Medulla oblongata (tissue), 1 donor: ENCODE measurements at regions not wholly inside any gene's neighbourhood (a gene's known extent, or its start where the extent isn't known, plus 50 kb on each side); places are given as distances from the start of the nearest gene placed in this dataset.

Experiments used
- DNase-seq: peaks from one replicate; pipeline ENCODE4 v3.0.0-alpha.2; 2015; ENCODE audit errors: extremely low spot score

GRCh38 chr21:27825035-27825434 is 858.1 kb upstream of the ADAMTS5 start:
- no peak for DNase-seq

DNA sequence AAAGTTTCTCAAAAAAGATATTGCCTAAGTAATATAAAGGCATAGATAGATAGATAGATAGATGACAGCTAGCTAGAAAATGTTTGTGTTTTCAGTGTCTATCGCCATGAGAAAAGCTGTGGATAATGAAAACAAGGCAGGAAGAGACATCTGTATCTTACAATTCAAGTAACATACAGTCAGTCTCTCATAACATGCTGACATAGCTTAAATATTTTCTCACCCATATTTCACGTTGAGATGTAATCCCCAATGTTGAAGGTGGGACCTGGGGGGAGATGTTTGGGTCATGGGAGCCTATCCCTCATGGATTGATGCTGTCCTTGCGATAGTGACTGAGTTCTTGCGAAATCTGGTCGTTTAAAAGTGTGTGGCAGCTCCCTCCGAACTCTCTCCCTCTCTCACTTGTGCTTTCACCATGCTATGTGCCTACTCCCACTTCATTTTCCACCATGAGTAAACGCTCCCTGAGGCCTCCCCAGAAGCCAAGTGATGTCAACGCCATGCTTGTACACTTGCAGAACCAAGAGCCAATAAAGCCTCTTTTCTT is 856.8 kb upstream of the ADAMTS5 start:
- DNase-seq, result no peak

DNA sequence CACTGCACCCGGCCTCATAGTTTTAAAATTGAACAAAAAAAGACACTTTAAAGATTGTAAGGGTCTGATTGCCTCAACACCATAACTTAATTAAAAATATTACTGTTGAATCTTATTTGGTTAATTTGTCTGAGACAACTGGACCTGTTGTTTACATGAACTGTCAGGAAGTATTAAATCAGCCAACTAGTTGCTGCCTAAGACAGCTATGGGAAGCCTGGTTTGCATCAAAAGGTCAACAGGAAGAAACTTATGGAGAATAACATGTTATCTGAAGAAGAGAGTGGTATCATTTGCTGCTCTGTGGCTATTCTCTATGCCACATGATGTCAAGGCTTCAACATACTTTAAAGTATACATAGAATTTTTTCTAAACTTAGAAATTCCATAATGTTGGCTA is 853.5 kb upstream of the ADAMTS5 start:
- no peak for DNase-seq

DNA sequence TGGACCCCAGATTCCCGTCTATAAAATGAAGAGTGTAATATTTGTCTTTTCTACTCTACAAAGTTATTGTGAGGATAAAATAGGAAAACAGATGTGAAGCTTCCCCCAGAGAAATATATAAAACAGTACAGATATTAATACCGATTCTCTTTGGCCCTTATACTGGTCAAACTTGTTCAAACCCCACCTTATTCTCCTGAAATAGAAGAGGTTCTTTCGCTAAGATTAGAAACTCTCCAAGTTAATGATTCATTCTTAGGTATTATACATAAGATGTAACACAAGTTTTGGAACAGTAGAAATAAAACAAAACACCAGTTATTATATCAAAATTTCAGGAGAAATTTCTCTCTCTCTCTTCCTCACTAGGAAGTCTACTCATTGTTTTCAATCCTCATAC is 852.4 kb upstream of the ADAMTS5 start:
- DNase-seq, result no peak

DNA sequence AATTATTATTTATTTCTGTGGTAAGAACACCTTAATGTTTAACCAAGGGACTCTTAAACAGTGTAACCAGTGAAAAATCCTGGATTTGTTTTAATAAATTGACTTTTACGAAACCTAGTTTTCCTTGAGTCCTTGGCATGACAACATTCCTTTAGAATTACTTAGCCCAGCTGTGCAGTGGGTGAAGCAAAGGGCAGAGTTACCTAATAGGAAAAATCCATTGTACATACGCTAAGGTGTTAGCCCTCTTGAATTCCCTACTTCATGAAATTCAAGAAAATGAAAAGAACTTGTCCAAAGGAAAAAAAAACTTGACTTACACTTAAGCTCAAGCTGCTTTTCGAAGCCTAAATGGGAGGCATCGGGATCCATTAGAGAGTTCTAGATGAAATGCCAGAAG is 852.0 kb upstream of the ADAMTS5 start:
- no peak for DNase-seq

- no peak for DNase-seq
Observed at GRCh38 chr21:27817902-27818623, 851.2 kb upstream of the ADAMTS5 start.

DNA sequence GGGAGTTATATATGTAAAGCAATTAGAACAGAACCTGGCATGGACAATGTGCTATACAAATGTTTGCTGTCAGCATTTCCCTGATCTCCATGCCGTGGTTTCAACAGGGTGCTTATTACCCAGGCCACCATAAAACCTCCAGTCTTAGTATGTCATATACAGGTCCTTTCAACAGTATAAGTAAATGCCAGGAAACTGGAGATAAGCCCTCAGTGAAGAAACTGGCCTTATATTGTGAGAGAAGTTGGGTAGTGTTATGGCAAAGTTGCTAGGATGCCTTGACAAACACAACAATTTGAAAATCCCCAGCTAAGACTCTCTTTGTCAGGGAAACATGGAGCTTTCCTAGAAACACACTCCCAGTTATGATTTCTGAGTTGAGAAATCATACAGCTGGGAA is 850.2 kb upstream of the ADAMTS5 start:
- no peak for DNase-seq

GRCh38 chr21:27816301-27816700 is 849.4 kb upstream of the ADAMTS5 start:
- no peak for DNase-seq

- no peak for DNase-seq
Observed at GRCh38 chr21:27814226-27814625, 847.3 kb upstream of the ADAMTS5 start.

- peak; percentile 92 for DNase-seq
Observed at GRCh38 chr21:27813750-27814149, 846.9 kb upstream of the ADAMTS5 start.

DNA sequence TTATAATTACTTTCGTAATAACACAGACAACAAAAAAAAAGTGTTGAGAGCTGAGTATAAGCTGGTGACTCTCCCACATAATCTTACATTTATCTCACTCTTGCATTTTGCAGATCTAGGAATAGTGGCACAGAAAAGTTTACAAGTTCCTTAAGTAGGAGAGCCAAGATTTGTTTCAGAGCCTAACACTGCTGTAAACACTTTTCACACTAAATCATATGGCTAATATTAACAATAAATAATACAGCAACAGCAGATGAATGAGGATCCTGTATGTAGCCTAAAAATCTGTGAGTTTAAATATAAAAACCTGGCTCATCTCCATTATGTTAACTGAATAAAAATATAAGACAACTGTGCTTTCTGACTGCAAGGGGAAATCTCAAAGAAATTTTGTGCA is 846.5 kb upstream of the ADAMTS5 start:
- no peak for DNase-seq

GRCh38 chr21:27812279-27812678 is 845.4 kb upstream of the ADAMTS5 start:
- no peak for DNase-seq

DNA sequence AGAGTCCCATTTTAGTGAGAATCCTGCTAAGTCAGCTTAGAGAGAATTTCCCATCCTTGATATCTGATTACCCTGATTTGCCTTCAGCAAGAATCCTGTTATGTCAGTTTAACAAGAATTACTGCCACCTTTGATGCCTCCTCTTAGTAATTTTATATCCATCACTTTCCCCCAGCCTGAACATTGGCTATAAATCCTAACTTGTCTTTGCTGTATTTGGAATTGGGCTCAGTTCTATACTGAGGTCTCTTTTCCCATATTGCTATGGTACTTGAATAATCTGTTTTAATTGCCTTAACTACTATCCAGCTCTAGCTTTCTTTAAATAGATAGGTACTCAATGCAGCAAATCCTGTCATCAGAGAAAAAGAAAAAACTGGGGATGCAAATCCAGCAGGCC is 842.0 kb upstream of the ADAMTS5 start:
- no peak for DNase-seq

DNA sequence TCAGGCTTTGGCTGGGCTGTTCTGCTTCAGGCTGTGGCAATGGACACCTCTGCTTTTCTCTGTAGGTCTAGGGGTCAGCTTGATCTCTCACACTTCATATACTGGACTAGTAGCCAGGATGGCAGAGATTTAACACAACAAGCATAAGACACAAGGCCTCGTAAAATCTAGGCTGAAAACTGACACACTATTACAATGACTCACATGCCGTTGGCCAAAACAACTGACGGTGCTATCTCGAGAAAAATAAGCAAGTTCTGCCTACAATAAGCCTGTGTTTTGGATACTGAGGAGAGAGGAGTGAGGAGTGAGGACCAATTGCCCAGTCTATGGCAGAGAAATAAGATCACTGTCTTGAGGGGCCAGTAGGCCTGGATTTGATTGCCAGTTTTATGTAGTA is 840.7 kb upstream of the ADAMTS5 start:
- no peak for DNase-seq

- DNase-seq, result no peak
Observed at GRCh38 chr21:27806281-27806680, 839.4 kb upstream of the ADAMTS5 start.

DNA sequence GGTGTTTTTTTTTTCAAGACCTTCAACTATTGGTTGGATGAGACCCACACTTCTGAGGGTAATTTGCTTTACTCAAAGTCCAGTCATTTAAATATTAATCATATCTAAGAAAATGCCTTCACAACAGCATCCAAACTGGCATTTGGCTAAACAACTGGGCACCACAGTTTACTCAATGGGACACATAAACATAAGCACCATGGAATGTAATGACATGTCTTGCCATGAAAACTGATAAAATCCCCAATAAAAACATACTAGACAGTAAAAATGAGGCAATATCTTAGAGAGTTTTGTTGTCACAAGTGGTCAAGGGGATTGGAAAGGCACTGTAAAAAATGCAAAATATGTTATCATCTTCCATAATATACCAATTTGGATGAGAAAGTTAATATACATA is 838.8 kb upstream of the ADAMTS5 start:
- DNase-seq, result no peak

GRCh38 chr21:27804515-27804914 is 837.6 kb upstream of the ADAMTS5 start:
- DNase-seq, result no peak

- no peak for DNase-seq
Observed at GRCh38 chr21:27803571-27803970, 836.7 kb upstream of the ADAMTS5 start.

DNA sequence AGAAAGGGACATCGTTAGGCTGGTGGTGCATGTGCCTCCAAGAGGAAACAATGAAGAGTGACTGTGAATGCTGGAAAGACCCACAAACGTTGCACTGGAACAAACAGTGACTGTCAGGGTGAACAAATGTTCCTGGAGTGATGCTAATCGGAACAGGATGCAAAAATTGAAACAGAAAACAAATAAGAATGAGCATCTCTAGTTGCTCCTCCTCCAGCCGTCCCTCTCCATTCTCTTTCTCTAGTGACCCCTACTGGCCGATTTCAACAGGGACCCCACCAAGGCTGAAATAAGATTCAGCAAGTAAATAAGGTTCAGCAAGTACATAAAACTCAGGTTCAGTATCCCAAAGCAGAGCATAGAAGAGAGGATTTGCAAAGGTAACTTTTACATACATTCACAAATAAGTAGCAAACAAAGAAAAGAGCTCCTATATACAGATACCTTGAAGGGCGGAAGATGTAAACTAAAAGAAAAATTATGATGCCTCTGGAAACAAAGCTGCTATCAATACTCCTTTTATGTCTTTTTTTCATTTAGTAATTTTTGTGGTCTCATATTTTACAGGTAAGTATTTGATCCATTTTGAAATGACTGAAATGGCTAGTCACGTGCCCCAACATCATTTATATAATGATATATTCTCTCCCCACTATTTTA is 836.1 kb upstream of the ADAMTS5 start:
- peak; percentile 88 for DNase-seq

GRCh38 chr21:27799861-27800260 is 833.0 kb upstream of the ADAMTS5 start:
- no peak for DNase-seq

DNA sequence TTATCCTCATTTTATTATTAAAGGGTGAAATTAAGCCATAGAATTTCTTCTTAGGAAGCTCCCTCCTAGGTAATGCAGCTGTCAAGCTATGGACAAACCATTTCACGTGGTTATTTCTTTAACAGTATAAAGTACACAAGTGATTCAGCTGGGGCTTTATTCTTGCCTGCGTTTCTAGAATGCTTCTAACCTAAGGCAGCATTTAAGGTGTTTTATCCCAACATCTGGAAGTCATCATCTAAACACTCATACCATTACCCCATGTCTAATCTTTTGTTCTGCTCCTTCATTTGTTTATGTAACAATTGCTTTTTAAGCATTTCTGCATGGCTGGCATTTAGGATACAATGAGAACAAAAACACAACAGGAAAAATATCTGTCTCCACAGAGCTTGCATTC is 829.2 kb upstream of the ADAMTS5 start:
- DNase-seq, result no peak

DNA sequence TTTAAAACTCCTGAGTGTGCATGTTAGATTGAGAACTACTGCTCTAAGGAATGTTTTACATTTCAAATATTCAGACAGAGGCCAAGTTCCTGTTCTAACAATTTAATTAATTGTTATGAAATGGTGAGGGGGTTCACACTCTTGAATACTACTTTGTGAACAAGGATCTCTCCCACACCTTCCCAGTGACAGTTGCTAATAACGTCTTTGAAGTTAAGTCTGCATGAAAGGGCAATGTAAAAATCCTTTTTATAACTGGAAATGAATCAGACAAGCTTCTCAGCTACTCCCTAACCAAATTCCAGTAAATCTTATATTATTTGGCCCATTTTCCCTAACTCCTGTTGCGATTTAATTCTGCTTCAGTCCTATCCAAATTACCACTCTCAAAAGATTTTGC is 828.5 kb upstream of the ADAMTS5 start:
- DNase-seq, result no peak

DNA sequence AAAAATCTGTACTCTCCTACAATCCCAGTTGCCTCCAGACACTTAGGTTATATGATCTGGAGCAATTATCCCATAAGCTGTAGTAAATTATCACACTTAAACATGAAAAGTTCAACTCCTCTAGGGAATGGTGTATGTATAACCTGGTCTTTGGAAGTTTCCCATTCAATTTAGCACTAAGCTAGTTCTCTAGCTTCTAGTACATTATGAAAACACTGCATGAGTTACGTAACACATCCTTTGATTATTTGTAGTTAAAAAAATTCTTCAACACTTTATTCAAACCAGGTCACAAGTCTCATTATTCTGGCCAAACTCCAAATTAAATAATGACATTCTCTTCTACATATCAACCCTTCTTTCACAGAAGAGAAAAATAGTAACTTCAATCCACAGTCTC is 827.0 kb upstream of the ADAMTS5 start:
- DNase-seq, result no peak
